H1 (cell line): ENCODE measurements at regions not wholly inside any gene's neighbourhood (a gene's known extent, or its start where the extent isn't known, plus 50 kb on each side); places are given as distances from the start of the nearest gene placed in this dataset.

Experiments used
- CTCF ChIA-PET: fragments of 300-600 bp; sonication (Branson Sonifier 250); formaldehyde crosslinking; loops from one replicate; lab custom pipeline; 2021; ENCODE audit not compliant: partially characterized antibody; lab: Charles Lee
- POLR2A ChIA-PET: fragments of 300-600 bp; sonication (Branson Sonifier 250); formaldehyde crosslinking; loops from one replicate; lab custom pipeline; 2021; ENCODE audit warnings: inconsistent platforms; ENCODE audit not compliant: partially characterized antibody; lab: Charles Lee
- DNase-seq, 2 experiments: peaks; one replicate each; pipeline versions ENCODE4 v3.0.0 to v3.0.0-alpha.2; 2010 to 2022; ENCODE audit warnings: low spot score in 2 of 2, low read depth in 1 of 2, mixed read lengths in 1 of 2
- FAIRE-seq: peaks from 2 replicates; lab custom pipeline; 2011; peaks lifted over from hg19 to GRCh38; lab: Jason Lieb, UNC
- H2AFZ ChIP-seq: 2 replicates; pipeline ENCODE4 v1.8.1; 2012; ENCODE audit warnings: low read length, inconsistent platforms
- H2AK5ac ChIP-seq: 2 replicates; pipeline ENCODE4 v1.6.1; 2013; ENCODE audit warnings: low read depth, low read length
- H2BK120ac ChIP-seq: replicated peaks from 2 replicates; pipeline ENCODE3; 2013; ENCODE audit warnings: low read depth, low read length, inconsistent platforms
- H2BK12ac ChIP-seq: 2 replicates; pipeline ENCODE4 v1.6.1; 2013; ENCODE audit warnings: low read depth, low read length
- H2BK15ac ChIP-seq: 2 replicates; pipeline ENCODE4 v1.6.1; 2013; ENCODE audit warnings: low read length
- H2BK20ac ChIP-seq: 2 replicates; pipeline ENCODE4 v1.6.1; 2013; ENCODE audit warnings: low read length
- H2BK5ac ChIP-seq: 2 replicates; pipeline ENCODE4 v1.6.1; 2013; ENCODE audit warnings: low read depth, low read length
- H3K14ac ChIP-seq: 2 replicates; pipeline ENCODE4 v1.6.1; 2013; ENCODE audit warnings: inconsistent platforms; ENCODE audit not compliant: insufficient read length
- H3K18ac ChIP-seq: 2 replicates; pipeline ENCODE4 v1.6.1; 2013; ENCODE audit warnings: low read length; ENCODE audit errors: extremely low read depth
- H3K23ac ChIP-seq: 2 replicates; pipeline ENCODE4 v1.6.1; 2013; ENCODE audit warnings: inconsistent platforms; ENCODE audit not compliant: insufficient read length
- H3K23me2 ChIP-seq: 2 replicates; pipeline ENCODE4 v1.6.1; 2013; ENCODE audit warnings: low read depth, low read length
- H3K27ac ChIP-seq: 2 replicates; pipeline ENCODE4 v1.6.1; 2011; ENCODE audit warnings: low read depth, low read length, inconsistent platforms
- H3K27me3 ChIP-seq, 4 experiments: replicated peaks in 1 of 4; 1 replicate in 1 of 4; 2 replicates in 3 of 4; pipeline versions ENCODE4 v1.6.1 to v1.8.1; 2011 to 2013; ENCODE audit warnings: low read length in 3 of 4, mild to moderate bottlenecking in 3 of 4, inconsistent platforms in 2 of 4, mixed read lengths in 2 of 4, moderate library complexity in 1 of 4; ENCODE audit not compliant: control insufficient read depth in 3 of 4, insufficient read depth in 3 of 4; ENCODE audit errors: extremely low read depth in 1 of 4
- H3K36me3 ChIP-seq, 4 experiments: 2 replicates each; pipeline versions ENCODE4 v1.6.1 to v1.8.1; 2011 to 2013; ENCODE audit warnings: mild to moderate bottlenecking in 4 of 4, low read length in 3 of 4, moderate library complexity in 2 of 4, control low read depth in 1 of 4, inconsistent platforms in 1 of 4; ENCODE audit not compliant: insufficient read depth in 4 of 4, control insufficient read depth in 2 of 4
- H3K4ac ChIP-seq: replicated peaks from 2 replicates; pipeline ENCODE3; 2013; ENCODE audit warnings: low read length, low read depth, mixed read lengths, inconsistent platforms; ENCODE audit not compliant: insufficient read length
- H3K4me1 ChIP-seq, 4 experiments: replicated peaks in 1 of 4; 1 replicate in 1 of 4; 2 replicates in 3 of 4; pipeline versions ENCODE4 v1.6.1 to v1.8.1; 2011 to 2013; ENCODE audit warnings: low read length in 3 of 4, inconsistent platforms in 2 of 4, mixed read lengths in 1 of 4; ENCODE audit not compliant: insufficient read depth in 4 of 4, control insufficient read depth in 3 of 4
- H3K4me2 ChIP-seq, 2 experiments: 2 replicates each; pipeline versions ENCODE4 v1.6.1 to v1.8.1; 2011 to 2013; ENCODE audit warnings: low read depth in 2 of 2, low read length in 2 of 2, control low read depth in 1 of 2, inconsistent platforms in 1 of 2, mild to moderate bottlenecking in 1 of 2; ENCODE audit not compliant: insufficient read depth in 1 of 2
- H3K4me3 ChIP-seq, 4 experiments: fragments of 200-600, 300-600 bp in 1 of 4; sonication (generic), shearing (Covaris generic), sonication (Bioruptor Twin) in 1 of 4; 2 replicates each; pipeline versions ENCODE4 v1.5.1 to v1.8.1; 2011 to 2016; ENCODE audit warnings: low read length in 4 of 4, low read depth in 3 of 4, control low read depth in 2 of 4, inconsistent platforms in 2 of 4, mild to moderate bottlenecking in 2 of 4, mixed read lengths in 1 of 4, moderate library complexity in 1 of 4; ENCODE audit not compliant: insufficient read depth in 2 of 4; ENCODE audit errors: extremely low read depth in 1 of 4
- H3K56ac ChIP-seq: replicated peaks from 2 replicates; pipeline ENCODE3; 2013; ENCODE audit warnings: low read depth, mild to moderate bottlenecking, mixed read lengths, low read length, inconsistent platforms; ENCODE audit not compliant: insufficient read length
- H3K79me1 ChIP-seq: 2 replicates; pipeline ENCODE4 v1.6.1; 2013; ENCODE audit warnings: low read depth, low read length, control low read depth
- H3K79me2 ChIP-seq, 2 experiments: 2 replicates each; pipeline versions ENCODE4 v1.6.1 to v1.8.1; 2012 to 2013; ENCODE audit warnings: low read length in 2 of 2, mild to moderate bottlenecking in 2 of 2, inconsistent platforms in 1 of 2; ENCODE audit not compliant: insufficient read depth in 2 of 2, control insufficient read depth in 1 of 2
- H3K9ac ChIP-seq, 4 experiments: replicated peaks in 1 of 4; 1 replicate in 1 of 4; 2 replicates in 3 of 4; pipeline versions ENCODE4 v1.6.1 to v1.8.1; 2011 to 2013; ENCODE audit warnings: low read depth in 3 of 4, low read length in 3 of 4, control low read depth in 2 of 4, mild to moderate bottlenecking in 2 of 4, moderate library complexity in 2 of 4, inconsistent platforms in 1 of 4; ENCODE audit errors: extremely low read depth in 1 of 4
- H3K9me3 ChIP-seq, 2 experiments: 2 replicates each; pipeline versions ENCODE4 v1.6.1 to v1.8.1; 2012 to 2013; ENCODE audit warnings: mild to moderate bottlenecking in 2 of 2, moderate library complexity in 2 of 2, control low read depth in 1 of 2, inconsistent platforms in 1 of 2, low read depth in 1 of 2, low read length in 1 of 2, mixed read lengths in 1 of 2; ENCODE audit not compliant: insufficient read depth in 2 of 2
- H4K20me1 ChIP-seq, 2 experiments: replicated peaks in 1 of 2; 2 replicates each; pipeline versions ENCODE3 to v1.8.1; 2011 to 2013; ENCODE audit warnings: inconsistent platforms in 2 of 2, low read length in 2 of 2, mild to moderate bottlenecking in 1 of 2; ENCODE audit not compliant: insufficient read depth in 2 of 2, control insufficient read depth in 1 of 2
- H4K5ac ChIP-seq: 2 replicates; pipeline ENCODE4 v1.6.1; 2013; ENCODE audit warnings: low read length, low read depth, mixed read lengths, inconsistent platforms; ENCODE audit not compliant: insufficient read length
- H4K8ac ChIP-seq: 2 replicates; pipeline ENCODE4 v1.8.0; 2013; ENCODE audit warnings: mild to moderate bottlenecking, moderate library complexity, low read length, inconsistent platforms; ENCODE audit not compliant: insufficient read depth; ENCODE audit errors: extremely low read depth
- H4K91ac ChIP-seq: replicated peaks from 2 replicates; pipeline ENCODE3; 2013; ENCODE audit warnings: low read length, mixed read lengths, inconsistent platforms; ENCODE audit not compliant: insufficient read length
- BCL11A ChIP-seq, 2 experiments: IDR thresholded peaks; one replicate each; pipeline ENCODE4 v1.6.1; 2011; ENCODE audit warnings: low read depth in 2 of 2, low read length in 2 of 2, mild to moderate bottlenecking in 2 of 2
- KDM4A ChIP-seq: IDR thresholded peaks from one replicate; pipeline ENCODE4 v1.7.1; 2012; ENCODE audit warnings: low read depth, mild to moderate bottlenecking, moderate library complexity, low read length, inconsistent platforms; ENCODE audit not compliant: severe bottlenecking
- MAFK ChIP-seq: IDR thresholded peaks from 2 replicates; pipeline ENCODE4 v1.6.1; 2012; ENCODE audit warnings: low read depth, mild to moderate bottlenecking, improper control_type of control experiment, low read length
- RXRA ChIP-seq: IDR thresholded peaks from 2 replicates; pipeline ENCODE4 v1.6.1; 2011; ENCODE audit warnings: low read depth, mild to moderate bottlenecking, low read length, moderate library complexity; ENCODE audit not compliant: insufficient read depth
- WGBS, 2 experiments: shearing (Covaris generic) in 1 of 2; methylation state at CpG; one replicate each; pipeline versions ENCODE4 v1.1.6 to v1.1.7; 2013 to 2015; ENCODE audit warnings: low lambda C conversion rate in 2 of 2, mixed read lengths in 2 of 2, inconsistent platforms in 1 of 2, low coverage in 1 of 2, missing lambda C conversion rate in 1 of 2; ENCODE audit not compliant: insufficient replicate concordance in 2 of 2, insufficient coverage in 1 of 2, insufficient read length in 1 of 2; ENCODE audit errors: extremely low coverage in 1 of 2, missing lambda C conversion rate in 1 of 2; 5-methylcytosine and 5-hydroxymethylcytosine counted together

GRCh38 chr3:159163656-159164055 is 361.8 kb downstream of the MFSD1 start:
- ChIA-PET CTCF (interaction anchor here (0.9 to 1.1 kb wide), 2 partner anchors 12 to 89 kb away, joined by 3 read pairs; no protein-coding TSS in a partner anchor), POLR2A (no interaction called here)
- no peak overlapping the region for H3K27ac ChIP-seq
- H3K36me3 ChIP-seq: no peaks in the 10 kb centered on the region
- H2BK15ac ChIP-seq: no peak overlapping the region
- H3K9ac ChIP-seq: no peak overlapping the region
- no peak overlapping the region for H3K56ac ChIP-seq
- no peak overlapping the region for H4K5ac ChIP-seq
- no peak overlapping the region for H4K8ac ChIP-seq
- FAIRE-seq (no peak), DNase-seq (no peak)
- 100% methylated on average over 1 of the region's 1 CpG; no CpG with 5 or more reads in 1 of the 2 experiments for WGBS, 2 experiments
- H3K4me2 ChIP-seq: no peak overlapping the region
- no peak overlapping the region for H4K91ac ChIP-seq
- H2BK12ac ChIP-seq: no peak overlapping the region
- no peak overlapping the region for H3K4me3 ChIP-seq
- H3K18ac ChIP-seq: no peak overlapping the region
- H3K79me2 ChIP-seq: no peaks in the 10 kb centered on the region
- no peak overlapping the region for H2AK5ac ChIP-seq
- no peak overlapping the region for H2AFZ ChIP-seq
- H3K23ac ChIP-seq: no peak overlapping the region
- H2BK5ac ChIP-seq: no peak overlapping the region
- no peaks in the 10 kb centered on the region for H3K9me3 ChIP-seq
- no peaks in the 10 kb centered on the region for H3K4me1 ChIP-seq
- H2BK20ac ChIP-seq: no peak overlapping the region
- H4K20me1 ChIP-seq: no peaks in the 10 kb centered on the region
- H3K23me2 ChIP-seq: no peaks in the 10 kb centered on the region
- no peak overlapping the region for H2BK120ac ChIP-seq
- H3K4ac ChIP-seq: peak overlapping the region; percentile 53
- no peaks in the 10 kb centered on the region for H3K27me3 ChIP-seq
- H3K79me1 ChIP-seq: no peaks in the 10 kb centered on the region
- H3K14ac ChIP-seq: no peak overlapping the region
- TF ChIP-seq MAFK (no peak), KDM4A (no peak), BCL11A (IDR thresholded peaks at IDR 0.05; ENCODE audit: low read depth in 2 of 2, low read length in 2 of 2) (no peak), RXRA (no peak)
